Astrocyte of the hippocampus (primary cell): ENCODE measurements at regions not wholly inside any gene's neighbourhood (a gene's known extent, or its start where the extent isn't known, plus 50 kb on each side); places are given as distances from the start of the nearest gene placed in this dataset.

Experiments used
- DNase-seq: peaks from one replicate; pipeline ENCODE4 v3.0.0; 2011; ENCODE audit warnings: low read depth, low spot score

DNA sequence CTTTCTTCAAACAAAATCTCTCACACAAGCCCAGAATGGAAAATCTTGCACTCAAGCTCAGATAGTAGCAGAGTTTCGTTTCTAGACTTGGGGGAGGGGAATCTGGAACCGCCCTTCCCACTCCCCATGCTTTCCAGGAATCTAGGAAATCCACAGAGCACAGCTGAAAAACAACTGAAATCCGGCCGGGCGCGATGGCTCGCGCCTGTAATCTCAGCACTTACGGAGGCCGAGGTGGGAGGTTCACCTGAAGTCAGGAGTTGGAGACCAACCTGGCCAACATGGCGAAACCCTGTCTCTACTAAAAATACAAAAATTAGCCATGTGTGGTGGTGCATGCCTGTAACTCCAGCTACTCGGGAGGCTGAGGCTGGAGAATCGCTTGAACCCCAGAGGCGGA, 127.3 kb upstream of the SLC34A2 start:
- no peak for DNase-seq

DNA sequence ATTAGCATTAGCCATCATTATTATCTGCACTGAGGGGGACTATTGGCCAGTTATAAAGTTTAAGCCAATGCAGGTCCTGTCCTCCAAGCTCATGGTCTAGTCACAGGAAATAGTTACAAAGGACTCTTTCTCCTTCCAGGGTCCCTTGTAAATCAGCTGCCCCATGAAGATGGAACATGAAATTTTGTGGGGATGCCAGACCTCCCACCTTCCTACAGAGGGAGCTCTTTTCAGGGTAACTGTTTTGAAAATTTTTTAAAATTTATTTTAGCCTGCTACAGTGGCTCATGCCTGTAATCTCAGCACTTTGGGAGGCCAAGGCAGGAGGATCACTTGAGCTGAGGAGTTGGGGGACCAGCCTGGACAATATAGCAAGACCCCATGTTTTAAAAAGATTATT, 124.4 kb upstream of the SLC34A2 start:
- no peak for DNase-seq

DNA sequence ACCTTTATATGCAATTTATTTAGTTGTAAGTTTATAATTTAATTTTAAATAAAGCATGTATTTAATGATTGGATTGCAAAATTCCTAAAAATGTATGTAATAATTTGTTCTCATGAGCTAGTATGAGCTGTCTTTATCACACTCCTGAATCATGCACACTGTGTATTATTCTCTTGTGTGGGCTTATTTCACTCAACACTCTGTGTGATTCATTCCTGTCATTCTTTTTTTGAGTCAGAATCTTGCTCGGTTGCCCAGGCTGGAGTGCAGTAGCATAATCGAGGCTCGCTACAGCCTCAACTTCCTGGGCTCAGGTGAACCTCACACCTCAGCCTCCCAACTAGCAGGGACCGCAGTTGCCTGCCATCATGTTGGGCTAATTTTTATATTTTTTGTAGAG, 123.1 kb upstream of the SLC34A2 start:
- no peak for DNase-seq

- no peak for DNase-seq
Measured at GRCh38 chr4:25533256-25533655, 122.4 kb upstream of the SLC34A2 start.

- peak; percentile 30 for DNase-seq
Measured at GRCh38 chr4:25535278-25535677, 120.4 kb upstream of the SLC34A2 start.

- DNase-seq: no peak
Measured at GRCh38 chr4:25535701-25536473, 119.8 kb upstream of the SLC34A2 start.

DNA sequence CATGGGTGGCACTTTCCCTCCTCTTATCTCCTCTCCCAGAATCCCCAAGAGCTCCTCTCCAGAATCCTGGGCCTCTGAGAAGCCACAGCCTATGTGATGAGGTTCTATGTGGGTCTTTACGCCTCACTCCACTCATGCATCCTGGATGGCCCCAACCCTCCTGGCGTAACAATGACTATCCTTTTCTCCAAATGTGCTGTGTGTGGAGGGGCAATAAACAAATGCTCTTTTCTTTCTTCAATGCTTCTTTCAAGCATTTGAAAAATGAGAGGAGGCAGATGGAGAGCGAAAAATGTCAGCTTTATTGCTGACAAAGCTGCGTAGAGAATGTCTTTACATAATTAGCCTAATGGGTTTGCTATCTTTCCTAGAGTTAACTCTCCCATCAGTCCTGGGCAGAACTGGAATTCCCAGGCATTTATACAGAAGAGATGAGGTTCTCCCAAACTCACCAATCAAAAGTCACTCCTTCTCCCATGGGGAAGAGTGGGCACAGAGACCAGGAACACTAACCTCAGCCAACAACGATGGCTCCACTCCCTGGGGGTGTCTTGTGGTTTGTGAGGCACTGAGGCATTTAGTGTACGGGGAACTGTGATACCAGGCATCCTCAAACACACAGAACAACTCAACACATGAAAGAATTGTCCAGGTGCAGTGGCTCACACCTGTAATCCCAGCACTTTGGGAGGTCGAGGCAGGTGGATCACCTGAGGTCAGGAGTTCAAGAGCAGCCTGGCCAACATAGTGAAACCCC, 118.9 kb upstream of the SLC34A2 start:
- no peak for DNase-seq

GRCh38 chr4:25538430-25538829, 117.2 kb upstream of the SLC34A2 start:
- no peak for DNase-seq

DNA sequence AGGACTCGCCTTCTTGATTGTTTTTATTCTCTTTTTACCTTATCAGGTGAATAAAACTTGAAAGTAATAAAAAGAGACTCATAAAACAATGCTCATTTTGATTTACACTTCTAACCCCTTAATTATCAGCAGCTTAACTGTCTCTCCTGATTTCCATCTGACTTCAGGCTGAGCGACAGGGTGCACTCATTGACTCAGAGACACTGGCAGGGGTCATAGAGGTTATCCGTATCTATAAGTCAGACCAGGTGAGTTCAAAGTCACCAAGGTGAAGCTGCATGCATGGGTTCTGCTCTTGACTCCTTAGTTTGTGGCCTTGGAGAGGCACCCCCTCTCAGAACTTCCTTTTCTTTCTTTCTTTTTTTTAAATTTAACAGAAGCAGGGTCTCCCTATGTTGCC, 116.4 kb upstream of the SLC34A2 start:
- no peak for DNase-seq

DNA sequence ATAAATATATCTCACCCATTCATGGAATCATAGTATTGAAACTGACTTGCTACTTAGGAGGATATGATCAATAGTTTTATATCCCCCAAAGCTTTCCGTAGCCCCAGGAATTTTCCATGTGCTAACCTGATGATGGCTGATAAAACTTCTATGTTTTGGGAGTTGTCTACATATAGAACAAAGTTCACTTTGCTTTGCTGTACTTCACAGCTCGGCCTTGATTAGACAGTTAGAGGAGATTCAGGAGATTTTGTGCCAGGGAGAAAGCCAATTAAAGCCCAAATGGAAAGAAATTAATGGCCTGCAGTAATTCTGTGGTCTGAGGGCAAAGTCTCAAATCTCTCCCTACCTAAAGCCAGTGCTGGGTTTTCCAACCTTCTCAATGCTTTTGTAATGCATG, 114.9 kb upstream of the SLC34A2 start:
- DNase-seq: no peak

GRCh38 chr4:25547343-25547742, 108.3 kb upstream of the SLC34A2 start:
- no peak for DNase-seq

DNA sequence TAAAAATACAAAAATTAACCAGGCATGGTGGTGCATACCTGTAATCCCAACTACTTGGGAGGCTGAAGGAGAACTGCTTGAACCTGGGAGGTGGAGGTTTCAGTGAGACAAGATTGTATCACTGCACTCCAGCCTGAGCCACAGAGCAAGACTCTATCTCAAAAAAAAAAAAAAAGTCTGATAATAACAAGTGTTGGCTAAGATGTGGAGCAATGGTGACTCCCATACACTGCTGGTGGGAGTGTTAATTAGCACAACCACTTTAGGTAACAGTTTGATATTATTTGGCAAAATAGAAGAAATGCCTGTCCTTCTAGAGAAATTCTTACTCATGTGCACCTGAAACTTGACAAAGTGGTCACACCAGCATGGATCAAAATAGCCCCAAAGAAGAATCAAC, 106.2 kb upstream of the SLC34A2 start:
- DNase-seq: no peak

- DNase-seq: no peak
Measured at GRCh38 chr4:25550376-25551030, 105.1 kb upstream of the SLC34A2 start.

GRCh38 chr4:25551605-25552004, 104.0 kb upstream of the SLC34A2 start:
- no peak for DNase-seq

GRCh38 chr4:25552580-25553271, 102.9 kb upstream of the SLC34A2 start:
- peak; percentile 58 for DNase-seq

GRCh38 chr4:25559508-25559907, 96.1 kb upstream of the SLC34A2 start:
- no peak for DNase-seq

DNA sequence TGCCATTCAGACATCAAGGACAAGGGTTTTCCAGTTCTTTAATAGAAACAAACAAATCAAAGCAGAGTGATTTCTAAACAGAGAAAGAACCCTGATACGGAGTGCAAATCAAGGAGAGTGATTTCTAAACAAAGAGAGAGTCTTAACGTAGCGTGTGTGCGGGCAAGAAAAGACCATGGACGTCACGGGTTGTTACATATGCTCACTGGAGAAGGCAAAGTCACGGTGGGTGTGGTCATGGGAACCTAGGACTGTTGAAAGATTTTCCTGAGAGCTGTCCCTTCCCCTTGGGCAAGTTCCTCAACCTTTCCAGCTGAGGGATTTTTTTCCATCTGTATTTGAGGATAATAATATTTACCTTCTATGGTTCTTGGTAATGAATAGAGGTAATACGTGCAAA, 95.0 kb upstream of the SLC34A2 start:
- no peak for DNase-seq

DNA sequence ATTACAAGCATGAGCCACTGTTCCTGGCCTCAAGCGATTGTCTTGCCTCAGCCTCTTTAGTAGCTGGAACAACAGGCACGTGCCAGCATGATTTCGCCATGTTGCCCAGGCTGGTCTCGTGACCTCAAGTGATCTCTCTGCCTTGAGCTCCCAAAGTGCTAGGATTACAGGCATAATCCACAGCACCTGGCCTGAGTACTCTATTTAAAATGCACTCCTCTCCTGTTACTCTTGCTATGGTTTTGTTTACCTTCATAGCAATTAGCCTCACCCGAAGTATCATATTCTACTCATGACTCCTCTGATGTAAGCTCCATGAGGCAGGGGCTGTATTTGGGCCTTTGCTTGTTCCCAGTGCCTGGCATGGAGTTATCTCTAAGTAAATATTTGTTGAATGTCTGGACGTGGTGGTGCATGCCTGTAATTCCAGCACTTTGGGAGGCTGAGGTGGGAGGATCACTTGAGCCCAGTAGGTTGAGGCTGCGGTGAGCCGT, 92.5 kb upstream of the SLC34A2 start:
- no peak for DNase-seq

DNA sequence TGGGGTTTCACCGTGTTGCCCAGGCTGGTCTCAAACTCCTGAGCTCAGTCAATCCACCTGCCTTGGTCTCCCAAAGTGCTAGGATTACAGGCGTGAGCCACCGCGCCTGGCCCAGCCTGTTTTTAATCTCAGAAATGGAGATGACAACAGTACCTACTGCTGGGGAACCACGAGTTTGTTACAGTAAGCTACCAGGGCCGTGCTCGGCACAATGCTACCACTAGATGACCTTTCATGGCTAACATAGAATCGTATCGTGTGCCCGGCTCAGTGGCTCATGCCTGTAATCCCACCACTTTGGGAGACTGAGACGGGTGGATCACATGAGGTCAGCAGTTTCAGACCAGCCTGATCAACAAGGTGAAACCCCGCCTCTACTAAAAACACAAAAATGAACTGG, 90.8 kb upstream of the SLC34A2 start:
- DNase-seq: no peak

GRCh38 chr4:25567253-25567652, 88.4 kb upstream of the SLC34A2 start:
- DNase-seq: no peak

DNA sequence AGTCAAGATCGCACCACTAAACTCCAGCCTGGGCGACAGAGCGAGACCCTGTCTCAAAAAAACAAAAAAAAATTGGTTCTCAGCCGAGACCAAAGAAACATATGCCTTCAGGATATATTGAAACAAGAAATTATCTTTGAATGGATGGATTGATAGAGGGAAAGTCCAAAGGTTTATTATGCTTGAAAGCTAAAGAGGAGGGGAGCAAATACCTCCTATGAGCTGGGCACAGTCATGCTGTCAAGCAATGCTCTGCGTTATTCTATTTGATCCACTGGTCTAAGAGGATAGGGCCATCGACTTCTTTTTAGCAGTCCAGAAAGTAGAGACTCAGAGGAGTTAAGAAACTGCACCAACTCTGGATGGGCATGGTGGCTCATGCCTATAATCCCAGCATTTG, 85.9 kb upstream of the SLC34A2 start:
- DNase-seq: no peak

- no peak for DNase-seq
Measured at GRCh38 chr4:25575611-25576010, 80.0 kb upstream of the SLC34A2 start.
